GM19455 (cell line): ENCODE measurements at regions not wholly inside any gene's neighbourhood (a gene's known extent, or its start where the extent isn't known, plus 50 kb on each side); places are given as distances from the start of the nearest gene placed in this dataset.
A peak's percentile ranks its signal among the peaks of the same experiment; 100 is the strongest.
"Not testable (repeated sequence)": the region's sequence is repeated elsewhere in the genome, so short reads cannot be mapped to it uniquely, and the experiment has no call there.

Experiments
- ATAC-seq: cut with Tn5 transposase; IDR thresholded peaks from one replicate; pipeline ENCODE4 v1.9.1; 2021; ENCODE audit not compliant: unreplicated experiment

GRCh38 chrX:13478740-13479451 lies 90.5 kb upstream of the EGFL6 start:
- no peak for ATAC-seq

- ATAC-seq, result no peak
Measured at GRCh38 chrX:13476384-13476783, 93.0 kb upstream of the EGFL6 start.

- peak; percentile 62 for ATAC-seq
Measured at GRCh38 chrX:13474164-13474516, 95.3 kb upstream of the EGFL6 start.

- peak; percentile 76 for ATAC-seq
Measured at GRCh38 chrX:13473442-13474163, 95.8 kb upstream of the EGFL6 start.

GRCh38 chrX:13472975-13473374 lies 96.4 kb upstream of the EGFL6 start:
- no peak for ATAC-seq

- ATAC-seq, result no peak
Measured at GRCh38 chrX:13471269-13471668, 98.1 kb upstream of the EGFL6 start.

- no peak for ATAC-seq
Measured at GRCh38 chrX:13470685-13470977, 98.8 kb upstream of the EGFL6 start.

- ATAC-seq, result no peak
Measured at GRCh38 chrX:13469963-13470684, 99.3 kb upstream of the EGFL6 start.

- ATAC-seq, result no peak
Measured at GRCh38 chrX:13468096-13468495, 101.3 kb upstream of the EGFL6 start.

- ATAC-seq, result no peak
Measured at GRCh38 chrX:13467243-13467642, 102.2 kb upstream of the EGFL6 start.

- ATAC-seq, result no peak
Measured at GRCh38 chrX:13464599-13465275, 104.7 kb upstream of the EGFL6 start.

GRCh38 chrX:13463608-13464007 lies 105.8 kb upstream of the EGFL6 start:
- ATAC-seq, result no peak

- no peak for ATAC-seq
Measured at GRCh38 chrX:13452283-13452682, 117.1 kb upstream of the EGFL6 start.

GRCh38 chrX:13449441-13449840 lies 120.0 kb upstream of the EGFL6 start:
- no peak for ATAC-seq

GRCh38 chrX:13448941-13449340 lies 120.5 kb upstream of the EGFL6 start:
- ATAC-seq, result no peak

- ATAC-seq, result not testable (repeated sequence)
Measured at GRCh38 chrX:13441608-13442007, 121.8 kb upstream of the ATXN3L start.

- no peak for ATAC-seq
Measured at GRCh38 chrX:13440176-13440575, 120.3 kb upstream of the ATXN3L start.

- no peak for ATAC-seq
Measured at GRCh38 chrX:13433298-13433605, 113.4 kb upstream of the ATXN3L start.

- ATAC-seq, result no peak
Measured at GRCh38 chrX:13432414-13433297, 112.8 kb upstream of the ATXN3L start.

GRCh38 chrX:13430136-13430827 lies 110.4 kb upstream of the ATXN3L start:
- no peak for ATAC-seq
